Activated CD8-positive, alpha-beta memory T cell treated with anti-CD3 and anti-CD28 coated beads for 48 hours (primary cell): ENCODE measurements at regions not wholly inside any gene's neighbourhood (a gene's known extent, or its start where the extent isn't known, plus 50 kb on each side); places are given as distances from the start of the nearest gene placed in this dataset.
"Not testable (repeated sequence)": the region's sequence is repeated elsewhere in the genome, so short reads cannot be mapped to it uniquely, and the experiment has no call there.

Experiments used
- DNase-seq, 3 experiments: peaks; one replicate each; pipeline ENCODE4 v3.0.0-alpha.2; 2020; ENCODE audit warnings: low read depth in 2 of 3, low spot score in 2 of 3

GRCh38 chr16:16994831-16995230, 475.9 kb downstream of the XYLT1 start:
- DNase-seq, result no peak

- no peak for DNase-seq
Measured at GRCh38 chr16:16996827-16997226, 473.9 kb downstream of the XYLT1 start.

GRCh38 chr16:16997349-16997748, 473.4 kb downstream of the XYLT1 start:
- no peak for DNase-seq

GRCh38 chr16:17001471-17001870, 469.3 kb downstream of the XYLT1 start:
- DNase-seq, result no peak

- DNase-seq, result no peak
Measured at GRCh38 chr16:17002565-17002964, 468.2 kb downstream of the XYLT1 start.

- DNase-seq, result not testable (repeated sequence)
Measured at GRCh38 chr16:17005963-17006362, 464.8 kb downstream of the XYLT1 start.

GRCh38 chr16:17011712-17012111, 459.0 kb downstream of the XYLT1 start:
- no peak for DNase-seq

GRCh38 chr16:17013038-17013437, 457.7 kb downstream of the XYLT1 start:
- no peak for DNase-seq

- no peak for DNase-seq
Measured at GRCh38 chr16:17014484-17015121, 456.2 kb downstream of the XYLT1 start.

GRCh38 chr16:17015702-17016101, 455.1 kb downstream of the XYLT1 start:
- no peak for DNase-seq

GRCh38 chr16:17017442-17017841, 453.3 kb downstream of the XYLT1 start:
- no peak for DNase-seq

GRCh38 chr16:17018585-17018939, 452.2 kb downstream of the XYLT1 start:
- DNase-seq, result no peak

- DNase-seq, result no peak
Measured at GRCh38 chr16:17019366-17019765, 451.4 kb downstream of the XYLT1 start.

GRCh38 chr16:17023606-17024005, 447.2 kb downstream of the XYLT1 start:
- DNase-seq, result no peak

- no peak for DNase-seq
Measured at GRCh38 chr16:17024514-17024913, 446.2 kb downstream of the XYLT1 start.

- no peak for DNase-seq
Measured at GRCh38 chr16:17026600-17027242, 444.0 kb downstream of the XYLT1 start.

GRCh38 chr16:17027488-17028129, 443.2 kb downstream of the XYLT1 start:
- no peak for DNase-seq

- DNase-seq, result no peak
Measured at GRCh38 chr16:17029602-17030350, 441.0 kb downstream of the XYLT1 start.

- no peak for DNase-seq
Measured at GRCh38 chr16:17031484-17032268, 439.1 kb downstream of the XYLT1 start.

- no peak for DNase-seq
Measured at GRCh38 chr16:17032332-17032731, 438.4 kb downstream of the XYLT1 start.
